PC-3 (cell line): ENCODE measurements at regions not wholly inside any gene's neighbourhood (a gene's known extent, or its start where the extent isn't known, plus 50 kb on each side); places are given as distances from the start of the nearest gene placed in this dataset.

Experiments used
- ATAC-seq: fragments of 200-7000 bp; cut with Tn5 transposase; 2 replicates; pipeline ENCODE4 v1.9.1; 2020; ENCODE audit warnings: mild to moderate bottlenecking, moderate library complexity
- BruUV-seq: library from RNA; stranded (reverse); fragments of 400-500 nt; replicated peaks from 2 replicates; lab custom pipeline; 2021; lab: Mats Ljungman, UMichigan
- CTCF ChIA-PET: fragments of 300-600 bp; sonication (Branson Sonifier 250); formaldehyde crosslinking; loops from one replicate; lab custom pipeline; 2022; ENCODE audit warnings: antibody characterized with exemption; lab: Charles Lee
- POLR2A ChIA-PET: fragments of 300-600 bp; sonication (Branson Sonifier 250); formaldehyde crosslinking; loops from one replicate; lab custom pipeline; 2022; ENCODE audit warnings: antibody characterized with exemption; ENCODE audit not compliant: unreplicated experiment; lab: Charles Lee
- DNase-seq: peaks from one replicate; pipeline ENCODE4 v3.0.0-alpha.2; 2015
- H2AFZ ChIP-seq: fragments of 300-600 bp; sonication (generic); 2 replicates; pipeline ENCODE4 v1.6.0; 2016; ENCODE audit warnings: antibody characterized with exemption, low read length
- H3F3A ChIP-seq: fragments of 300-600 bp; sonication (generic); one replicate; pipeline ENCODE4 v1.6.0; 2017; ENCODE audit warnings: antibody characterized with exemption, low read length, control low read depth, mild to moderate bottlenecking; ENCODE audit not compliant: unreplicated experiment
- H3K27ac ChIP-seq: fragments of 300-600 bp; sonication (generic); 2 replicates; pipeline ENCODE4 v1.5.1; 2016; ENCODE audit warnings: mild to moderate bottlenecking, low read length
- H3K27me3 ChIP-seq: fragments of 300-600 bp; sonication (generic); 2 replicates; pipeline ENCODE4 v1.6.1; 2016; ENCODE audit warnings: low read length, mixed read lengths
- H3K36me3 ChIP-seq: fragments of 300-600 bp; sonication (generic); 2 replicates; pipeline ENCODE4 v1.6.1; 2016; ENCODE audit warnings: low read depth, mixed run types, low read length, mixed read lengths
- H3K4me1 ChIP-seq: fragments of 300-600 bp; sonication (generic); 2 replicates; pipeline ENCODE4 v1.5.1; 2016; ENCODE audit warnings: low read length; ENCODE audit not compliant: insufficient read depth
- H3K4me2 ChIP-seq: fragments of 300-600 bp; sonication (generic); 2 replicates; pipeline ENCODE4 v1.6.0; 2016; ENCODE audit warnings: low read length
- H3K4me3 ChIP-seq: fragments of 300-600 bp; sonication (generic); 2 replicates; pipeline ENCODE4 v1.5.1; 2016; ENCODE audit warnings: mild to moderate bottlenecking, low read length, mixed read lengths
- H3K79me2 ChIP-seq: fragments of 300-600 bp; sonication (generic); 2 replicates; pipeline ENCODE4 v1.6.1; 2017; ENCODE audit warnings: low read length, mixed read lengths
- H3K9ac ChIP-seq: fragments of 300-600 bp; sonication (generic); 2 replicates; pipeline ENCODE4 v1.6.0; 2016; ENCODE audit warnings: mild to moderate bottlenecking, low read length
- H3K9me2 ChIP-seq: fragments of 300-600 bp; sonication (generic); replicated peaks from 2 replicates; pipeline ENCODE4 v1.6.1; 2016; ENCODE audit warnings: mixed run types, low read length, mixed read lengths
- H3K9me3 ChIP-seq: fragments of 300-600 bp; sonication (generic); 2 replicates; pipeline ENCODE4 v1.6.1; 2016; ENCODE audit warnings: low read length, mixed read lengths
- H4K20me1 ChIP-seq: fragments of 300-600 bp; sonication (generic); 2 replicates; pipeline ENCODE4 v1.6.1; 2016; ENCODE audit warnings: low read length, mixed read lengths
- EZH2 ChIP-seq: fragments of 300-600 bp; sonication (generic); IDR thresholded peaks from one replicate; pipeline ENCODE4 v1.6.1; 2017; ENCODE audit warnings: antibody characterized with exemption, mild to moderate bottlenecking, low read length; ENCODE audit not compliant: unreplicated experiment
- EZH2phosphoT487 ChIP-seq: fragments of 300-600 bp; sonication (generic); IDR thresholded peaks from 2 replicates; pipeline ENCODE4 v1.6.1; 2018; ENCODE audit warnings: mild to moderate bottlenecking, antibody characterized with exemption, low read length, borderline replicate concordance
- intact Hi-C: fragments of 100-400 bp; cut with micrococcal nuclease; formaldehyde crosslinking; loops from 2 replicates; pipeline ENCODE4 v1.9.0; 2023
- TF ChIP-seq, protein P1 (sequence below): fragments of 300-600 bp; sonication (generic); conservative IDR thresholded peaks from 2 replicates; pipeline ENCODE4 v1.5.1; 2017; ENCODE audit warnings: antibody characterized with exemption, low read depth, mild to moderate bottlenecking, low read length

DNA sequence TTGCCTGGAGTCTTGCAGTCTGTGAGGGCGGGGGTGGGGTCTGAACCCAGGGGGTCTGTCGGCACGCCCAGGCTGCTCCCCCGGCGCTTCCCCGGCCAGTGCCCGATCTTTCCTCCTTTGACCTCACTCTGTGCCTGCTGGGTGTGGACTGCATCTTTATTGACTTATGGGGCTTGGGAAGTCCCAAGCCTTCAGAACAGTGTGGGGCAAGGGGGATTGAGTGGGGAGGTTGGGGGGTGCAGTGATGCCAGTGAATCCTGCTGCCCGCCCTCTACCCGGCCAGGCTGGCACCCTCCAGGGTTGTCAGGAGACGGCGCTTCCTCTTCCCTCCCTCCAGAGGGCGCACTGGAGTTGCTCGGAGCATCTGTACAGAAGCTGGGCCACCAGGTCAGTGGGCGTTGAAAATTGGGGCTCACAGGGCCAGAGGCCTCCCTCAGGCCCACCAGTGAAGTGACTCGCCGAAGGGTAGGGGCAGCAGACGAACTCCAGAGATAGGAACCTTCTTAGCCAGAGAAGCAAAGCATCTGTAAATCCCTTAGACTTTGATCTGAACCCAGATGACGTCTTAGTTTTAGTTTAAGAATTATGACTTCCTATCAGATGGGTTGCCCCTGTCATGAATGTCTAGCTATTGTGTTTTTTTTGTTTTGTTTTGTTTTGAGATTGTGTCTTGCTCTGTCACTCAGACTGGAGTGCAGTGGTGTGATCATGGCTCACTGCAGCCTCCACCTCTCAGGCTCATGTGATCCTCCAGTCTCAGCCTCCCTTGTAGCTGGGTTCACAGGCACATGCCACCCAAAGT is 184.8 kb upstream of the CIBAR2 start:
- Histone ChIP-seq H3K4me2 (no peak overlapping the region), H3K9me3 (no peaks in the 10 kb centered on the region), H3K79me2 (no peaks in the 10 kb centered on the region), H3K9ac (no peak overlapping the region), H2AFZ (no peak overlapping the region), H3K4me3 (no peak overlapping the region), H3K9me2 (no peaks in the 10 kb centered on the region), H3K4me1 (no peaks in the 10 kb centered on the region), H3K36me3 (no peaks in the 10 kb centered on the region), H3F3A (no peaks in the 10 kb centered on the region), H3K27me3 (no peaks in the 10 kb centered on the region), H3K27ac (no peak overlapping the region), H4K20me1 (no peaks in the 10 kb centered on the region)
- ATAC-seq (peak; percentile 92), DNase-seq (peak; percentile 49)
- ChIA-PET POLR2A (no interaction called here), CTCF (no interaction called here)
- no TSS peak for BruUV-seq
- intact Hi-C loops = no loop called here
- TF ChIP-seq, protein P1, sequence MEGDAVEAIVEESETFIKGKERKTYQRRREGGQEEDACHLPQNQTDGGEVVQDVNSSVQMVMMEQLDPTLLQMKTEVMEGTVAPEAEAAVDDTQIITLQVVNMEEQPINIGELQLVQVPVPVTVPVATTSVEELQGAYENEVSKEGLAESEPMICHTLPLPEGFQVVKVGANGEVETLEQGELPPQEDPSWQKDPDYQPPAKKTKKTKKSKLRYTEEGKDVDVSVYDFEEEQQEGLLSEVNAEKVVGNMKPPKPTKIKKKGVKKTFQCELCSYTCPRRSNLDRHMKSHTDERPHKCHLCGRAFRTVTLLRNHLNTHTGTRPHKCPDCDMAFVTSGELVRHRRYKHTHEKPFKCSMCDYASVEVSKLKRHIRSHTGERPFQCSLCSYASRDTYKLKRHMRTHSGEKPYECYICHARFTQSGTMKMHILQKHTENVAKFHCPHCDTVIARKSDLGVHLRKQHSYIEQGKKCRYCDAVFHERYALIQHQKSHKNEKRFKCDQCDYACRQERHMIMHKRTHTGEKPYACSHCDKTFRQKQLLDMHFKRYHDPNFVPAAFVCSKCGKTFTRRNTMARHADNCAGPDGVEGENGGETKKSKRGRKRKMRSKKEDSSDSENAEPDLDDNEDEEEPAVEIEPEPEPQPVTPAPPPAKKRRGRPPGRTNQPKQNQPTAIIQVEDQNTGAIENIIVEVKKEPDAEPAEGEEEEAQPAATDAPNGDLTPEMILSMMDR = peak; percentile 77
- TF ChIP-seq EZH2 = no peak

DNA sequence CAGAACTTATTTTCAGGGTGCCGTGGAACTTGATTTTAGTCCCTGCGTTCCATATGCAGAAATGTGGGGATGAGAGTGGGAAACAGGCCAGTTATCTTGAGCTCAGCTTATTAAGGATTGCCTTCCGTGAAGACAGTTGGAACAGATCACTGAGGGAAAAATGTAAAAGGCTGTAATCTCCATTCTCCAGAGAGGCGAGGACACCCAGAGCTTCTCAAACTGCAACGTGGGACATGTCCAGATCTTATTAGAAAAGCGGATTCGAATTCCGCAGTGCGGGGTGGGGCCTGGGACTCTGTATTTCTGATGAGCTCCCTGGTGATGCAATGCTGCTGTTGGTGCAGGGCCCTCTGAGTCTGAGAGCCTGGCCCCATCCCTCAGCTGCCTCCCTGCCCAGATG is 185.6 kb upstream of the CIBAR2 start:
- no peaks in the 10 kb centered on the region for H3F3A ChIP-seq
- ChIA-PET CTCF (no interaction called here), POLR2A (no interaction called here)
- DNase-seq (no peak), ATAC-seq (no peak)
- H3K9ac ChIP-seq = no peak overlapping the region
- H4K20me1 ChIP-seq = no peaks in the 10 kb centered on the region
- no peaks in the 10 kb centered on the region for H3K4me1 ChIP-seq
- H3K27me3 ChIP-seq = no peaks in the 10 kb centered on the region
- no TSS peak for BruUV-seq
- no peaks in the 10 kb centered on the region for H3K9me2 ChIP-seq
- H3K79me2 ChIP-seq = no peaks in the 10 kb centered on the region
- H3K36me3 ChIP-seq = no peaks in the 10 kb centered on the region
- no peak overlapping the region for H2AFZ ChIP-seq
- no peaks in the 10 kb centered on the region for H3K9me3 ChIP-seq
- H3K4me3 ChIP-seq = no peak overlapping the region
- H3K4me2 ChIP-seq = no peak overlapping the region
- TF ChIP-seq, protein P1 = no peak
- no peak for TF ChIP-seq EZH2
- TF ChIP-seq EZH2phosphoT487 = no peak
- H3K27ac ChIP-seq = no peak overlapping the region
- intact Hi-C loops = no loop called here

DNA sequence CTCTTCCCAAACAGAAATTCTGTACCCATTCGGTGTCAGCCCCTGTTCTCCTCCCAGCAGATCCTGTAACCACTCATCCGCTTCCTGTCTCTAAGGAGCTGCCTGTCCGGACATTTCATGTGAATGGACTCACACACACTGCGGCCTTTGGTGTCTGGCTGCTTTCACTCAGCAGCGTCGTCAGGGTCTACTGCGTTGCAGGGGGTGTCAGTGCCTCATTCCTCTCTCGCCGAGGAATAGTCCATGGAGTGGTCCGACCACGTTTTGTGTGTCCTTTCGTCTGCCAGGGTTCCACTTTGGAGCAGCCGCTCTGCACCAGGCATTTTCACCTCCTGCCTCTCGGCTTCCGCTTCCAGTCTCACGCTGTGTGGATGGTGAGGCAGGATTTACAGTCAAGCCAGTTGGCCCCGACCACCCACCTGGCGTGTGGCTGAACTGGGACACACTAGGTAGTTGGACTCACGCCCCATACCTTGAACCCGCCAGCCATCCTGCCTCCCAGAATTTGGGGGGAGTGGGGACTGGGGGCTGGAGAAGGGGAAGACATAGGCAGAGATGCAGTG is 188.2 kb upstream of the CIBAR2 start:
- no peak overlapping the region for H3K27ac ChIP-seq
- POLR2A ChIA-PET = no interaction called here

More for the DNA sequence above, 188.2 kb upstream of the CIBAR2 start:
- no peaks in the 10 kb centered on the region for H3K27me3 ChIP-seq
- no peaks in the 10 kb centered on the region for H4K20me1 ChIP-seq
- no TSS peak for BruUV-seq
- no peaks in the 10 kb centered on the region for H3K9me2 ChIP-seq
- intact Hi-C loops = no loop called here
- no peak overlapping the region for H3K4me3 ChIP-seq
- no peak for ATAC-seq
- TF ChIP-seq, protein P1 = no peak
- no peak for TF ChIP-seq EZH2phosphoT487
- no peak for TF ChIP-seq EZH2
- H3K9me3 ChIP-seq = no peaks in the 10 kb centered on the region
- H2AFZ ChIP-seq = no peak overlapping the region
- H3F3A ChIP-seq = no peaks in the 10 kb centered on the region
- DNase-seq = no peak
- no peaks in the 10 kb centered on the region for H3K4me1 ChIP-seq
- no peaks in the 10 kb centered on the region for H3K36me3 ChIP-seq
- CTCF ChIA-PET = interaction anchor here (0.6 kb wide), 1 partner anchor 66 kb away, joined by 4 read pairs; no protein-coding TSS in a partner anchor
- H3K79me2 ChIP-seq = no peaks in the 10 kb centered on the region
- H3K9ac ChIP-seq = no peak overlapping the region
- H3K4me2 ChIP-seq = no peak overlapping the region
